ENCODE measurements at regions not wholly inside any gene's neighbourhood (a gene's known extent, or its start where the extent isn't known, plus 50 kb on each side); places are given as distances from the start of the nearest gene placed in this dataset.

DNA sequence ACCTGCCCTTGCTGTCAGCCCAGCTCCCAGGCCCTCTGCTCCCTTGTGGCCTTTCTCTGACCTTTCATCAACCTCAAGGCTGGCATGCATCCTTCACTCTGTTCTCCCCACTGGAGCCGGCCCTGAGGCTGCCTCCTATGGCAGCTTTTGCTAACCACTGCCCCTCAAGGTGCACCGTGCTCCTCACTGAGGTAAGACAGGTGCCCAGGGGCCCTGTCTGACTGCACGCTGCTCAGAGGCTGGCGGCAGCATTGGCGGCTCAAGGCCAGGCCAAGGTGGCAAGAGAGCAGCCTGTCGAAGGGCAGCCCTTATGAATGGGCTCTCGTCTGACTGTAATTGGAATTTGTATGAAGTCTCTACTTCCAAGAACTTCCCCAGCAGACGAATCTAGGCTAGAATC lies 172.6 kb downstream of the ZNF248 start:
- DNase-seq (peak in 1 of 3 donors; percentile 20), ATAC-seq (no peak)
- no peak overlapping the region for H3K4me3 ChIP-seq (ENCODE audit: low read length)
- H3K4me1 ChIP-seq (ENCODE audit: control insufficient read depth, insufficient read depth, low read length), result no peaks in the 10 kb centered on the region
- intact Hi-C loops (cut with DNase I), result no loop called here
- no peaks in the 10 kb centered on the region for H3K9me3 ChIP-seq (ENCODE audit: control insufficient read depth, low read length)
- 77% methylated on average over 8 of the region's 8 CpGs for WGBS
- no peak overlapping the region for H3K27ac ChIP-seq (ENCODE audit: low read length)
- H3K27me3 ChIP-seq (ENCODE audit: control insufficient read depth, insufficient read depth), result no peaks in the 10 kb centered on the region

DNA sequence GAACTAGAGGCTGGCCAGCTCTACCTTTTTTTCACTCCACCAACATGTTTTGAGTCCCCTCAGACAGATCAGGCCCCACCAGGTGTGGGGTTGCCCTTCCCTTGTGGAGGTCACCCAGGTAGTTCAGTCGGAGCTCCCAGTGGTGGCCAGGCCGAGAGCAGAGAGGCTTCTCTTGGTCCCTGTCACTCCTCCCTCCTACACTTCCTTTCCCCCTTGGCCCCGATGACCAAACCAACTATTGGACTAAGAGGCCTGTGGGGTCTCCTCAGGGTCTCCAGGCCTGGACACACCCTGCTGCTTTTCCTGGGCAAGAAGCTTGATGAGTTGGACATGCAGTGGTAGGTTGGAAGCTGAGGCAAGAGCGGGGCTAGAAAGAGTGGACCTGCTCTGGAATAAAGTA lies 174.8 kb downstream of the ZNF248 start:
- Histone ChIP-seq H3K27me3 (ENCODE audit: control insufficient read depth, insufficient read depth) (no peaks in the 10 kb centered on the region), H3K27ac (ENCODE audit: low read length) (no peak overlapping the region), H3K4me3 (ENCODE audit: low read length) (no peak overlapping the region), H3K9me3 (ENCODE audit: control insufficient read depth, low read length) (no peaks in the 10 kb centered on the region), H3K4me1 (ENCODE audit: control insufficient read depth, insufficient read depth, low read length) (no peaks in the 10 kb centered on the region)
- 86% methylated on average over 4 of the region's 4 CpGs for WGBS
- intact Hi-C loops (cut with DNase I), result no loop called here
- peak in 1 of 3 donors; percentile 16 for DNase-seq
- ATAC-seq, result no peak

DNA sequence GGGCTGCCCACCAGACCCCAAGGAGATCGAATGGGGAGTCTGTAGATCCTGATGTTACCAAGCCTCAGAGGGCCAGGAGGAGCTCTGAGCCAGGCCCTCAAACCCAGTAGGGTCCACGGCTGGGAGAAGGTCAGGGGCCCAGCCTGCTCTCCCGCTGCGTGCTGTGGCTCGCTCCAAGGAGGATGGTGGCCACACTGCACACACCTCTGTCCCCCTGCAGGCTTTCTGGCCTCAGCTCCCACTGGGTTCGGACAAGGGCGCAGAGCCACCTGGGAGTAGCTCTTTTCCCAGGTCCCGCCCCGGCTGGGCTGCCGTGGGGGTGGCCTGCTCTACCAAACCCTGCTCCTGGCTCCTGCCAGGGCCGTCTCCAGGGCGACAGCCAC lies 175.8 kb downstream of the ZNF248 start:
- ATAC-seq (no peak), DNase-seq (no peak)
- WGBS, result 73% methylated on average over 12 of the region's 12 CpGs
- Histone ChIP-seq H3K27me3 (ENCODE audit: control insufficient read depth, insufficient read depth) (no peaks in the 10 kb centered on the region), H3K4me3 (ENCODE audit: low read length) (no peak overlapping the region), H3K9me3 (ENCODE audit: control insufficient read depth, low read length) (no peaks in the 10 kb centered on the region), H3K4me1 (ENCODE audit: control insufficient read depth, insufficient read depth, low read length) (no peaks in the 10 kb centered on the region), H3K27ac (ENCODE audit: low read length) (no peak overlapping the region)
- intact Hi-C loops (cut with DNase I), result no loop called here

DNA sequence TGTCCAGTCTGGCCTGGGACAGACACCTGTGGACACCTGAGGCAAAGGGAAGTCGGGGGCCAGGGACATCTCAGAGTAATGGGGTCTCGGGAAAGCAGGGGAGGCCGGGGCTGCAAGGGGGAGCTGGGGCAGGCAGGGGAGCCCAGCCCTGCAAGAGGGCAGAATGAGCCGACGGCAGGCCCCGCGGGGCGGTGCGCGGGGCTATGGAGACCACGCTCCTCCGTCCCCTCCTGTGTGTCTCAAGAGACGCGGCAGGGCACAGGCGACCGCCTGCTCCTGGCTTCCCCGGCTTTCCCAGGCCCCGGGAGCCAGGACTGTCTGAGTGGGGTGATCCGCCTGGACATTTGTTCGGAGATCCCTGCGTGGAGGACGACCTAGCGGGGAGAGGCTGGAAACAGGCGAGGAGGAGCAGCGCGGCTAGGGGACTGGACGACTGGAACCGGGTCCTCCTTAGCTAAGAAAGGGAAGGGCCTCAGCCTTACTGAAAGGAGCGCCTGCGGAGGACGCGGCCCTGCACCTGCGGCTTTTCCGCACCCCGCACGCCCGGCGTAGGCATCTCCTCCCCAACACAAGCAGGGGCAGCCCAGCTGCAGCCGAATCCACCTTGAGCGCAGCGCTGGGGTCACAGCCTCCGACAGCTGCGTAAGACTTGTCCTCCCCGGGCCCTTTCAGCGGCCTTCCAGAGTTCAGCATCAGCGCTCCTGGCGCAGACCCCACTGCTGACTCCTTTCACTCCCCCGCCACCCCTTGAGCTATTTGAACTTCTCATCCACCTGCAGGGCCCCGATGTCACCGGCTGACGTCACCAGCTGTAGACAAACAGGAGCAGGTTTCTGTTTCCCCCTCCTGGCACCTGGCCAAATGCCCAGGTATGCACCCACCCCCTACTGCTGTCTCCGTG lies 176.4 kb downstream of the ZNF248 start:
- intact Hi-C loops (cut with DNase I), result no loop called here
- WGBS, result 85% methylated on average over 52 of the region's 52 CpGs
- no peaks in the 10 kb centered on the region for H3K9me3 ChIP-seq (ENCODE audit: control insufficient read depth, low read length)
- no peak overlapping the region for H3K4me3 ChIP-seq (ENCODE audit: low read length)
- no peaks in the 10 kb centered on the region for H3K27me3 ChIP-seq (ENCODE audit: control insufficient read depth, insufficient read depth)
- ATAC-seq, result no peak
- DNase-seq, result peak in 1 of 3 donors; percentile 40
- no peaks in the 10 kb centered on the region for H3K4me1 ChIP-seq (ENCODE audit: control insufficient read depth, insufficient read depth, low read length)
- no peak overlapping the region for H3K27ac ChIP-seq (ENCODE audit: low read length)

DNA sequence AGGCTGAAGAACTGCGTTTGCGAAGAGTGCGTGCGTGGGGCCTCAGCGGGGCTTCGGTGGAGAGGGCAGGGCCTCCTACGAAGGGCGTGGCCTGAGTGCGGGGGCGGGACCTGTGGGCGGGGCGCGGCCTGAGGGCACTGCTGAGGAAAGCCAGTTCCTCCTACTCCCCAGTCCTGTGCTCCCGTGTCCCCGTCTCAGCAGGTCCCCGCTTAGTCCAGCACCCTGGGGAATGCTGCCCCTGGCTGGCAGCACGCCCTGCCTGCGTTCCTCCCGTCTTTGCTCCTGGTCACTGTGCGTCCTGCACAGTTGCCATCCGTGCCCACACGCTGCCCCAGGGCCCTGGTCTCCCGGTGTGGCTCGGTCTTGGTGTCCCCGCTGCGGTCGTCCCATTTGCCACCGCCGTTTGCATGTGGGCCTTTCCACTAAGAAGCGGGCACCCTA lies 177.1 kb downstream of the ZNF248 start:
- no peaks in the 10 kb centered on the region for H3K9me3 ChIP-seq (ENCODE audit: control insufficient read depth, low read length)
- WGBS, result 85% methylated on average over 30 of the region's 30 CpGs
- no peak overlapping the region for H3K27ac ChIP-seq (ENCODE audit: low read length)
- no peaks in the 10 kb centered on the region for H3K27me3 ChIP-seq (ENCODE audit: control insufficient read depth, insufficient read depth)
- no peaks in the 10 kb centered on the region for H3K4me1 ChIP-seq (ENCODE audit: control insufficient read depth, insufficient read depth, low read length)
- intact Hi-C loops (cut with DNase I), result no loop called here
- DNase-seq, result peak in 1 of 3 donors; percentile 25
- ATAC-seq, result no peak
- no peak overlapping the region for H3K4me3 ChIP-seq (ENCODE audit: low read length)

DNA sequence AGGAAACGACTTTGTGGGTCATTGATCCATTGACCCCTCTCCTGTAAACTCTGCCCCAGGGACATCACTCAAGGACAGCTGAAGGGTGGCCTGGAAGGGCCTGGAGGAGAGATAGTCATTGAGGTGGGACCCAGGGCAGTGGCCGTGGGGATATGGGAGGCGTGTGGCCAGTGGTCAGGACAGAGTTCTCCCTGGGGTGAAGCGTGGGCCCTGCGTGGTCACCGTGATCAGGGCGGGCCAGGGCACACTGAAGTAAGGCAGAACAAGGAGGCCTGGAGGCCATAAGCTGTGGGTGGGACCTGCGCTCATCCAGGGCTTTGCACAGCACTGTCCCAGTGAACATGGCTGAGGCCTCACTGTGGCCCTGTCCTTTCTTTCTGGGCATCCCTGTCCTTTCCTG lies 177.9 kb downstream of the ZNF248 start:
- 88% methylated on average over 8 of the region's 8 CpGs for WGBS
- no peaks in the 10 kb centered on the region for H3K27me3 ChIP-seq (ENCODE audit: control insufficient read depth, insufficient read depth)
- no peak overlapping the region for H3K27ac ChIP-seq (ENCODE audit: low read length)
- intact Hi-C loops (cut with DNase I), result no loop called here
- no peaks in the 10 kb centered on the region for H3K9me3 ChIP-seq (ENCODE audit: control insufficient read depth, low read length)
- H3K4me3 ChIP-seq (ENCODE audit: low read length), result no peak overlapping the region
- DNase-seq (no peak), ATAC-seq (no peak)
- no peaks in the 10 kb centered on the region for H3K4me1 ChIP-seq (ENCODE audit: control insufficient read depth, insufficient read depth, low read length)

DNA sequence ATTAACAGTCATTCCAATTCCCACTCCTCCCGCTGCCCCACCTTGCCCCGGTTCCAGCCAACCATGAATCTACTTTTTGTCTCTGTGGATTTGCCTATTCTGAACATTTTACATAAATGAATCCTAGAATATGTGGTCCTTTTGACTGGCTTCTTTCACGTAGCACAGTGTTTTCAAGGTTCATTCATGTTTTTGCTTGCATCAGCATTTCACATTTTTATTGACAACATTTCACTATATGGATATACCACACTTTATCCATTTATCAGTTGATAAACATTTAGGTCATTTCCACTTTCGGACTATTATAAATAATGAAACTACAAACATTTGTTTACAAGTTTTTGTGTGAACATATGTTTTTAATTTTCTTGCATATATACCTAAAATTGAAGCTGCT lies 182.0 kb downstream of the ZNF248 start:
- intact Hi-C loops (cut with DNase I), result no loop called here
- DNase-seq, result no peak
- Histone ChIP-seq H3K4me1 (ENCODE audit: control insufficient read depth, insufficient read depth, low read length) (no peaks in the 10 kb centered on the region), H3K4me3 (ENCODE audit: low read length) (no peak overlapping the region), H3K9me3 (ENCODE audit: control insufficient read depth, low read length) (no peaks in the 10 kb centered on the region), H3K27me3 (ENCODE audit: control insufficient read depth, insufficient read depth) (no peaks in the 10 kb centered on the region), H3K27ac (ENCODE audit: low read length) (no peak overlapping the region)
- 70% methylated on average over 4 of the region's 4 CpGs for WGBS
- no peak for ATAC-seq

DNA sequence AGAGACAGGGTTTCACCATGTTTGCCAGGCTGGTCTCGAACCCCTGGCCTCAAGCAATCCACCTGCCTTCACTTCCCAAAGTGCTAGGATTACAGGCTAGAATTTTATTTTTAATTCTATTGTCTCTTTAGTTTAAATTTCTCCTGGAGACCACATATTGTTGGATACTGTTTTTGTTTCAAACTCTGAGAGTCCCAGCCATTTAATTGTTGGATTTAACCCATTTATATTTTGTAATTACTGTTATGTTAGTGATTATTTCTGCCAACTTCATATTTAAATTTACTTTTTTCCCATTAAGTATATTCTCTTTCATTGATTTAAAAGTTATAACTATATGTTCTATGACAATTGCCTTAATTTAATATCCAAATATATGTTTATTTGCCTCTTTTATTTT lies 185.6 kb downstream of the ZNF248 start:
- H3K27me3 ChIP-seq (ENCODE audit: control insufficient read depth, insufficient read depth), result no peaks in the 10 kb centered on the region

DNA sequence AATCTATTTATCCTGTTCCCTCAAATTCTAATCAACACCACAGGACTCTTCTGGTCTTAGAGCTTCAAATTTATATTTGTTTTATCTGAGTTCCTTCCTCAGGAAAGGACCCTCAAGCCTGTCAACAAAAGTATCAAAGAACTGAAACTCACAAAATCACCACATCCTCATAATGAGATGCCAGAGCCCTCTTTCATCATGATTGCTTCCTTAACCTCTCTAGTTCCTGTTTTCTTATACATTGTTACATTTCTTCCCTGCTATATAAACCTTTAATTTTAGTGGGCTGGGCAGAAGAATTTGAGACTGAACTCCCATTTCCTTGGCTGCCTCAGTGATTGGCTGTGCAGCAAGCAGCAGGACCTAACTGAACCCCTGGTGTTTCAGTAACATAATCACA lies 189.7 kb downstream of the ZNF248 start:
- no peak for DNase-seq
- H3K4me3 ChIP-seq (ENCODE audit: low read length), result no peak overlapping the region
- H3K27ac ChIP-seq (ENCODE audit: low read length), result no peak overlapping the region
- ATAC-seq, result no peak
- no peaks in the 10 kb centered on the region for H3K9me3 ChIP-seq (ENCODE audit: control insufficient read depth, low read length)
- no peaks in the 10 kb centered on the region for H3K27me3 ChIP-seq (ENCODE audit: control insufficient read depth, insufficient read depth)
- intact Hi-C loops (cut with DNase I), result no loop called here
- no peaks in the 10 kb centered on the region for H3K4me1 ChIP-seq (ENCODE audit: control insufficient read depth, insufficient read depth, low read length)

More for the DNA sequence above, 185.6 kb downstream of the ZNF248 start:
- Histone ChIP-seq H3K4me1 (ENCODE audit: control insufficient read depth, insufficient read depth, low read length) (no peaks in the 10 kb centered on the region), H3K27ac (ENCODE audit: low read length) (no peak overlapping the region), H3K4me3 (ENCODE audit: low read length) (no peak overlapping the region), H3K9me3 (ENCODE audit: control insufficient read depth, low read length) (no peaks in the 10 kb centered on the region)
- ATAC-seq, result no peak
- WGBS, result 34% methylated on average over 1 of the region's 1 CpG
- intact Hi-C loops (cut with DNase I), result no loop called here
- no peak for DNase-seq

DNA sequence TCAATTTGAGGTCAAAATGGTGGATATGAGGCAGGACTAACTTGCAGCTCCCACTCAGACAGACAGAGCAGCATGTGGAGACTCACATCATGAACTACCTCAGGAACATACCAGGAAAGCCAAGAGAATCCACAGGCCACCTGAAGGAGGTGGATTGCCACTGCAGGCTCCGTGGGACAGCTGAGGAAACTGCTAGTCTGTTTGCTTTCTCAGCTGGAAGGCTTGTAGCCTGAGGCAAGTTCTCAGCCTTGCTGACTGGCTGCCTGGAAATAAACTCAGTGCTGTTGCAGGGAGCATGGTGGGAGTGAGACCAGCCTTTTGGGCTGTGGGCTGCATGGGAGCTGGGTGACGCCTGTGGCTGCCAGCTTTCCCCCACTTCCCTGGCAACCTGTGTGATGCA lies 202.9 kb downstream of the ZNF248 start:
- H3K27me3 ChIP-seq (ENCODE audit: control insufficient read depth, insufficient read depth), result no peaks in the 10 kb centered on the region
- DNase-seq, result no peak
- no peak overlapping the region for H3K4me3 ChIP-seq (ENCODE audit: low read length)
- WGBS, result 58% methylated on average over 2 of the region's 2 CpGs
- no peaks in the 10 kb centered on the region for H3K4me1 ChIP-seq (ENCODE audit: control insufficient read depth, insufficient read depth, low read length)
- H3K27ac ChIP-seq (ENCODE audit: low read length), result no peak overlapping the region
- intact Hi-C loops (cut with DNase I), result no loop called here
- no peak for ATAC-seq
- no peaks in the 10 kb centered on the region for H3K9me3 ChIP-seq (ENCODE audit: control insufficient read depth, low read length)

DNA sequence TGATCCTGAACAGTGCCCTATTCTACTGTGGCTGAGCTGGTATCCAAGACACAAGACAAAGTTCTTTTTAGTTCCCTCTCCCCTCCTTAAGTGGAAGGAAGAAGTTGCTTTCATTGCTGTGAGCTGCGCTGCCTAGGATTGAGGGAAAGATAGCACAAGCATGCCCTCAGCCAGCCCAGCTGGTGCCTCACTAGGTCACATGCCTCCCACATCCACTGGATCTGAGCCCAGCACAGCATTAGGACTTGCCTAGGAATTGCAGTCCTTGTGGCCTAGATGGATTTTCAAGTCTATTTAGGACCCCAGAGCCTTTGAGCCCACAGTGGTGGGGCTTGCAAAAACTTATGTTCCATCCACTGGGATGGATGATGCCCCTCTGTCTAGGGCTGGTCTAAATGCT lies 214.2 kb downstream of the ZNF248 start:
- Histone ChIP-seq H3K9me3 (ENCODE audit: control insufficient read depth, low read length) (no peaks in the 10 kb centered on the region), H3K27me3 (ENCODE audit: control insufficient read depth, insufficient read depth) (no peaks in the 10 kb centered on the region), H3K4me3 (ENCODE audit: low read length) (no peak overlapping the region), H3K27ac (ENCODE audit: low read length) (no peak overlapping the region), H3K4me1 (ENCODE audit: control insufficient read depth, insufficient read depth, low read length) (no peaks in the 10 kb centered on the region)
- 62% methylated on average over 1 of the region's 1 CpG for WGBS
- DNase-seq (no peak), ATAC-seq (peak in 1 of 2 donors; percentile 16)
- intact Hi-C loops (cut with DNase I), result no loop called here

DNA sequence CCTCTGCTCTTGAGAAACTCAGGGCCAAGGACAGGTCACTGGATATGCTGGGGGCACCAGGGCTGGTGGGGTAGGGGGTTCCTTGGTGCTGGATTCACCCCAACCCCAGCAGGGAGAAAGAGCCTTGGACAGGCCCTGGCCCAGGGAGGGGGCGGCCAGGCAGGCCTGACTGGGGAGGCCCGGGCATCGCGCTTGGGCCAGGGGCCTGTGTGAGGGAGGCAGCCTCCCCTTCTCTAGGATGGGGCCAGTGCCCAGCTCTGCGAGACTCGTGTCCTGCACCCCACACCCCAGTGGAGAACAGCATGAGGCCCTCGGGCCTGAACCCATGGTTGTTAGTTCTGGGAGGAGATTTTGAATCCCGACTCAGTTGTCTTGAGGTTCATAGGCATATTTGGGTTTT lies 217.1 kb downstream of the ZNF248 start:
- no peak for DNase-seq
- Histone ChIP-seq H3K4me3 (ENCODE audit: low read length) (no peak overlapping the region), H3K27ac (ENCODE audit: low read length) (no peak overlapping the region), H3K27me3 (ENCODE audit: control insufficient read depth, insufficient read depth) (no peaks in the 10 kb centered on the region), H3K9me3 (ENCODE audit: control insufficient read depth, low read length) (no peaks in the 10 kb centered on the region), H3K4me1 (ENCODE audit: control insufficient read depth, insufficient read depth, low read length) (no peaks in the 10 kb centered on the region)
- ATAC-seq, result peak in 1 of 2 donors; percentile 16
- intact Hi-C loops (cut with DNase I), result no loop called here
- 80% methylated on average over 8 of the region's 8 CpGs for WGBS

All from right cardiac atrium (tissue), 5 donors.